ENCODE measurements at regions not wholly inside any gene's neighbourhood (a gene's known extent, or its start where the extent isn't known, plus 50 kb on each side); places are given as distances from the start of the nearest gene placed in this dataset.

DNA sequence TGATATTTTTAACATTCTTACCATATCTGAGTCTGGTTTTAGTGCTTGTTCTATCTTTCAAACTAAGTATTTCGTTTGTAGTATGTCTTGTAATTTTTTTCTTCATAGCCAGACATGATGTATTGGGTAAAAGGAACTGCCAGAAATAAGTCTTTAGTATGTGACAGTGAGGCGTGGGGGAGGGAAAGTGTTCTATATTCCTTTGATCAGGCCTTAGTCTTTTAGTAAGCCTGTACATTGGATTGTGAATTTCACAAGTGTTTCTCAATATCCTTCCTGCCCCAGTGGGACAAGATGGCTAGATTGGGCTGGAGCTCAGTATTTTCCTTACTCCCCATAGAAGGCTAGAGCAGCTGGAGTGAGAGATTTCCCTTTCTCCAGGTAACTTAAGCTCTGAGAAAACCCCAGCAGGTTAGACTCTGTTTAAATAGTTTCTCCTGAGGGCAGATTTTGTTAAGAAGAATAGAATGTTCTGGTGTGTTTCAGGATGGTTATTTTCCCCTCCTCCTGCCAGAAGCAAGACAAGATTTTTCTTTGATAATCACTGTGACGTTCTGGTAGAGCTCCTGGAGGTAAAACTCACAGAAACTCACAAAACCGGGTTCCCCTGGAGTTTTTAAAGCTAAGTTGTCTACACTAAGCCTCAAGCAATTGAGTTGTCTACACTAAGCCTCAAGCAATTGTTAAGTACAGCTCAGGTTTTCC is 140.7 kb upstream of the ARPP21 start:
- no peak for DNase-seq (ENCODE audit: low read depth)

DNA sequence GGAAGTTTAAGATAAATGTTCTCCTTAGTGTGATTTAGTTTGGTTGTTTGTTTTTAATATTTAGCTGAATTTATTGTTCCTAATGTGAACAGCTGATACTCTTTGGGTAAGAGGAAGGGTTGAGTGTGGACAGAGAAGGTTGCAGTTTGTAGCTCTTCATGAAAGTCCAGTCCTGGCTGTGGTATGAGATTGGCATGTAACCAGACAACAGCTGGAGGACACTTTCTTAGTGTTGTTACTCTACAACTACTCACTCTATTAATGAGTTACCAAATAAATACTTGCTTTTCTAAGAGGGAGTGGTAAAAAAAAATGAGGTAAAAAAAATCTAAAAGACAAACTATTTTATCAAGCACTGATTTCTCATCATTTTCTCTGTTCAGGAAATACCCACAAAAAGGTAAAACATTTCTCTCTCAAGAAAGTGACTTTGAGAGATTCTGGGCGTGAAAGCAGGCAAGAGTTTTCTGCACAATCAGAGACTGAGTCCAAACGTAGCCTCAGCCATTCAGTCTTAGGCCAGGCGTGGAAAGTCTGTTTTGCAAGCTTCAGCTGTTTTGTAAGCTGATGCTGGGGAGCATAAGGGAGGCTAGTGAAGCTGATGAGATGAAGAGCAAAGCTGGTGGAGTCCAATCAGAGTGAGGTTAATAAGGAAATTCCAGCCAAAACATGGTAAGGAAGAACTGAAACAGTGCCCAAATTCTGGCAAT is 138.5 kb upstream of the ARPP21 start:
- no peak for DNase-seq (ENCODE audit: low read depth)

DNA sequence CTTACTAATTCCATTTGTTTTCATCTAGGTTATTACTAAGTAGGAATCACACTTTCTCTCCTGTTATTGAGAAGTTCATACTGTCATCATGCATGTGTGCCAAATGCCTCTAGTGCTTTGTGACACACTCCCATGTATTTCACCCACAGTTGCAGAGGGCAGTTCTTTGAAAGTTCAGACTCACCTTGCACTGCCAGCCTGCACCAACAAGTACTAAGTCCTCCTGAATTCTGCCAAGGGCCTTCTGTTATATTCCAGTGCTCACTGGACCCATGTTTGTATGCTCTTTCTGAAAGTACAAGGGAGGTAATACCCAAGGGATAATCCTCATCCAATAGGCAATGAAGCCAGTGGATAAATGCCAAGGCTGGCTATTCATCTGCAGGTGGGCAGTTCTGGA is 136.6 kb upstream of the ARPP21 start:
- no peak for DNase-seq (ENCODE audit: low read depth)

- DNase-seq (ENCODE audit: low read depth) = no peak
These were observed 134.1 kb upstream of the ARPP21 start for GRCh38 chr3:35505181-35505580.

DNA sequence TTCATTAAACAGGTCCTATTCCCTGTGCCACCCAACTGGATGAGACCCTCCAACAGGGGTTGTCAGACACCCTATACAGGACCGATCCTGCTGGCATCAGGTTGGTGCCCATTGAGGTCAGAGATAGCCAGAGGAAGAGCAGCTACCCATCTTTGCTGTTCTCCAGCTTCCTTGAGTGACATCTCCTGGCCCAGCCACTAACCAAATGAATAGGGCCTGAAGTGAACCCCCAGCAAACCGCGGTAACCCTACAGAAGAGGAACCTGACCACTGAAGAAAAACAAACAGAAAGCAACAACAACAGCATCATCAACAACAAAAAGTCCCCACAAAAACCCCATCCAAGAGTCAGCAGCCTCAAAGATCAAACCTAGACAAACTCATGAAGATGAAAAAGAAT is 133.6 kb upstream of the ARPP21 start:
- no peak for DNase-seq (ENCODE audit: low read depth)

DNA sequence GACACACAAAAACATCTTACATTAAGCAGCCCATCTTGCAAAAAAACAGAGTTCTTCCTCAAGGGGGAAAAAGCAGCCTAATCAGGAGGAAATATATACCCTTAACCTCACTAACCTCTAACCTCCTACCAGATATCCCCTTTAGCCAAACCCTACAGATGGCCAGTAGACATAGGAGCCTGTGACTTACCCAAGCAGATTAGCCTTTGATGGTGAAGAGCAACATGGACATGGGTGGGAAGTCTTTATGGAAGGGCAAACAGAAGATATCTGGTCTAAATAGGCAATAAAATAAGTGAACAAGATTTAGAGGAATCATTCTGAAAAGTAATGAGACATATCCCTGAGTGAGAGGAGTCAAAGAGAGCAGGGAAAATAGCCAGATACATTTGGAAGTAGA is 119.4 kb upstream of the ARPP21 start:
- DNase-seq (ENCODE audit: low read depth) = no peak

DNA sequence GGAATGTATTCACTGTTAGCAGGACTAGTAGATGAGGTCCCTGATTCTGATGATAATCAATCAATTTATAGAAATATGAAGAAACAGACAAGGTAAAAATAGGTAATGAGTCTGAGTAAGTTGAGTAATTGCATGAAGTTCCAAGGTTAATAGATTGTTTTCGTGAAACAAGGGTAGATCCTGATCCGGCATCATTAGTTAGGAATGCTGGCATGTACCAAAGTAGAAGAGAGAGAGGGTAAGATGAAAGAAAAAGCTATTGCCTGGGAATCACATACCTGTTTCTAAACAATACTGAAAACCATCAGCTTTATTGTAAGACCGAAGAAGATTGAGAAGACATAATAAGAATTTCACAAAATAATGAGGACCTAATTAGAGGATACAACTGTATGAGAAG is 118.1 kb upstream of the ARPP21 start:
- DNase-seq (ENCODE audit: low read depth) = no peak

GRCh38 chr3:35522450-35522849 is 116.9 kb upstream of the ARPP21 start:
- no peak for DNase-seq (ENCODE audit: low read depth)

DNA sequence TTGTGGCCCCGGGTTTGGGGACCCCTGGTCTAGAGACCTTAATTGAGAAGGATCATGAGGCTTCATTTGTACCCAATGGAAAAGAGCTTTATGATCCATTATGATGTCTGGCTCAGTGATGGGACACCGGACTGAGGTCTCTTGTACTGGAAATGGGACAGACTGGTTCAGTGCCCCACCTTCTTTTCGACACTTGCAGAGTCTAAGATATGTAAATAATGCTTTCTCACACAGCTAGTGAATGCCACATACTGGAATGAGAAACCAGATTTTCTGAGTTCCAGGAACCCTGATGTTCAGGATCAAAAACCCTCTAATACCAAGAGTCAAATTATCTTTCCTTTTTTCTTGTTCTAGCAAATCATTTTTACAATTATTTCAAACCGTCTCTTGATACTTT is 116.3 kb upstream of the ARPP21 start:
- no peak for DNase-seq (ENCODE audit: low read depth)

GRCh38 chr3:35523838-35524237 is 115.5 kb upstream of the ARPP21 start:
- peak; percentile 44 for DNase-seq (ENCODE audit: low read depth)

DNA sequence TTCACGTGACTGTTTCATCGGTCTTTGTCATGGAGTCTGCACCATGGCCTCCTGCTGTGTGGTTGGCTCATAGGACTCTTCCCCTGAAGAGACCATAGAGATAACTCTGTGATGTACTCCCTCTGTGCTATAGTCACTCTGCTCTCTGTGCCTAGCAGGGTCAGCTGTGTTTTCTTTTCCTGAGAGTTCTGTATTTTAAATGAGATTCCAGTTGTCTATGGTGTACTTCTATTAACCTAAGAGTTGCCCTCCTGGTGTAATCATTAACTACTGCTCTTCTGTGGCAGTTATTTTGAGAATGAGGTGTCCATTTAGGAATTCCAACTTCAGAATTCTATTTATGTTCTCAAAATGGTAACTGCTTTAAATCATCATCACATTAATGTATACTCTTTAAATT is 114.5 kb upstream of the ARPP21 start:
- DNase-seq (ENCODE audit: low read depth) = no peak

DNA sequence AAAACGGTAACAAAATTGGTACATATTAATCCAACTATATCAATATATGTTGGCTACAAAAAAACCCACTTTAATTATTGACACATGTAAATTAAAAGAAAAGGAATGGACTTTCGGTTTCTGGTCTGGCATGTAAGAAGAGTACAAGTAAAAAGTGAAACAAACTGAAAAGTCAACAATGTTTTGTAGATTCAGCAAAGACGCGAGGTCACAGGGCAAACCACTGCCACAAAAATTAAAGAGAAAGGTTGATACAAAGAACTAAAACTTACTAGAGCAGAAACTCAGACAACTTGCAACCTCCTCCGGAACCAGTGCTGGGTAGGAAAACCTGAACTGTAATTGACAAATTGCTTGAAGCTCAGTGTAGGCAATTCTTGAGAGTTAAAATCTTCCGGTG is 110.6 kb upstream of the ARPP21 start:
- DNase-seq (ENCODE audit: low read depth) = peak; percentile 26

DNA sequence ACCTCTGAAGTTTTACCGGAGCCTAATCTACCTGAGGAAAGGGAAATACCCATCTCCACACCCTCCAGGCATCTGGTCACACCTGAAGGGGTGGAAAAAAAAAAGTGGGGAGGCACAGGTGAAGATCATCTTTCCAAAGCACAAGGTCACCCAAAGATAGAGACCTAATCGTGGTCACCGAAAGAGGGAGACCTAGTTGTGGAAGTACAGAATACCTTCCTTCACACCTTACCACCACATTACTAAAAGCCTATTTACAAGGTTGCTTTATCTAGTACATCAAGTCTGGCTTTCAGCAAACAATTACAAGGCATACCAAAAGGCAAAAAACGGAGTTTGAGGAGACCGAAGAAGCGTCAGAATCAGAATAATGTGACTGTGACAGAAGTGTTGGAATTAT is 110.0 kb upstream of the ARPP21 start:
- no peak for DNase-seq (ENCODE audit: low read depth)

DNA sequence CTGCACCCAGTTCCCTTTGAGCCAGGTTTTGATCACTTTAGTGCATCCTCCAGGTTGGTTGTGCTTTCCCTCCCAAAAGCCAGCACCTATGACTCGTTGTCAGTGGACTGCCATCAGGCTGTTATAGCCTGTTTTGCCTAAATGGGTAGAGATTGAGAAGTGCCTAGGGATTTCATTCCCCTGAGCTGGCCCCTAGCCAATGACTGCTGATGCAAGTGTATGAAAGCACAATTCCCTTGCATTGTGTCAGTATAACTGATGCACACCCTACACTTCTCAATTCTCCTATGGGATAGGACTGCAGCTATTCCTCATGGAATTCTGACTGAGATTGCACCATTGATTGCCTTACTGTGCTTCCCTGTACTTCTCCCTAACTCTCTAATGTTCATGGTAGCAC is 102.1 kb upstream of the ARPP21 start:
- no peak for DNase-seq (ENCODE audit: low read depth)

DNA sequence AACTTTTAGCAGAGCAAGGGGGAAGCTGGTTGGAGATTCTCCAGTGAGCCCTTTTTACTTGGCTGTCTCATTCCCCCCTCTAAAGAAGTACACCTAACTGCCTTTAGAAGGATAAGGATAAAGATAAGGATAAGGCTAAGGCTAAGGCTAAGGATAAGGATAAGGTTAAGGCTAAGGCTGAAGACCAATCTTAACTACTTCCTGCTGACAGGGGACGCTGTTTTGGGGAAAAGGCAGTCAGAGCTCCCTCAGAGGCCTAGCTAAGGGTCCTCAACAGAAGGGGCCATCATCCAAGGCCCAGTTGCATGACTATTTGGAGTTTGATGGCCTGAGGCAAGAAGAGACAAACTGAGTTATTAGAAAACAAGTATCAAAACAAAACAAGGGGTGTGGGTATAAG is 94.3 kb upstream of the ARPP21 start:
- DNase-seq (ENCODE audit: low read depth) = no peak

- DNase-seq (ENCODE audit: low read depth) = no peak
These were observed 89.6 kb upstream of the ARPP21 start for GRCh38 chr3:35549690-35550089.

DNA sequence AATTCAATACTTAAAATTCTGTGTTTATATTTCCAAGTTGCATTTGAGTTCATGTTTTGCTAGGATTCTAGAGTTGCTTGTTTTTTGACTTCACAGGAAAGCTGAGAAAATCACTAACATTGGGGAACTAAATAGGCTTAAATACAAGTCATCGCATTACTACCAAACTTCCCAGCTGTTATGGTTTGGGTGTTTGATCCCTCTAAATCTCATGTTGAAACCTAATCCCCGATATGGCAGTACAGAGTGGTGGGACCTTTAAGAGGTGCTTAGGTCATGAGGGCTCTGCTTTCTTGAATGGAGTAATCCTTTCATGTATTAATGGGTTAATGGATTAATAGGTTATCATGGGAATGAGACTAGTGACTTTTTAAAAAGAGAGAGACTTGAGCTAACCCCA is 77.2 kb upstream of the ARPP21 start:
- DNase-seq (ENCODE audit: low read depth) = no peak

DNA sequence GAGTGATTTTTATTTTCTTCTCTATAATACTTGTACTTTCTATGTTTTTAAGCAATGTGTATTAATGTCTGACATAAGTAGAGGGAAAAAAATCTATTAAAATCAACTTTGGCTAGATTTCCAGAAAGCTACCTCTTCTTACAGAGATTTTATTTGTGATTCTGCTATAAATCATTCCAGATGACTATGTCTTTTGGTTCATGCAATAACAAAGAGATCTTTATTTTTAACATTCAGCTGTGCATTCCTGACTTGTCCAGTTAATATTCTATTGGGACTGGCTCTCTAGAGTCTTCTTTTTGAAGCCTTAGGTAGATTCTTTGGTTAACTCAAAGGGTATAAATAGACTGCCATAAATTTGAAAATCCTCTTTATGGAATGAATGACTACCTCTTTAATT is 74.3 kb upstream of the ARPP21 start:
- no peak for DNase-seq (ENCODE audit: low read depth)
